SJSA1 (cell line): ENCODE measurements at regions not wholly inside any gene's neighbourhood (a gene's known extent, or its start where the extent isn't known, plus 50 kb on each side); places are given as distances from the start of the nearest gene placed in this dataset.

Source experiments
- DNase-seq, 2 experiments: peaks; one replicate each; pipeline ENCODE4 v3.0.0-alpha.2; 2015 to 2020; ENCODE audit warnings: low spot score in 2 of 2, low read depth in 1 of 2
- H3K27ac ChIP-seq: fragments of 250-450 bp; sonication (Bioruptor Pico); 2 replicates; pipeline ENCODE4 v1.5.1; 2020; ENCODE audit warnings: mild to moderate bottlenecking, moderate library complexity
- H3K27me3 ChIP-seq: fragments of 250-450 bp; sonication (Bioruptor Pico); replicated peaks from 2 replicates; pipeline ENCODE4 v1.5.1; 2020; ENCODE audit warnings: mild to moderate bottlenecking, moderate library complexity
- H3K36me3 ChIP-seq: fragments of 250-450 bp; sonication (Bioruptor Pico); 2 replicates; pipeline ENCODE4 v1.5.1; 2020; ENCODE audit warnings: mild to moderate bottlenecking
- H3K4me1 ChIP-seq: fragments of 250-450 bp; sonication (Bioruptor Pico); replicated peaks from 2 replicates; pipeline ENCODE4 v1.6.1; 2021; ENCODE audit warnings: mild to moderate bottlenecking
- H3K4me3 ChIP-seq: fragments of 250-450 bp; sonication (Bioruptor Pico); 2 replicates; pipeline ENCODE4 v1.5.1; 2020; ENCODE audit warnings: mild to moderate bottlenecking
- H3K9me3 ChIP-seq: fragments of 250-450 bp; sonication (Bioruptor Pico); replicated peaks from 2 replicates; pipeline ENCODE4 v1.5.1; 2020; ENCODE audit warnings: mild to moderate bottlenecking

DNA sequence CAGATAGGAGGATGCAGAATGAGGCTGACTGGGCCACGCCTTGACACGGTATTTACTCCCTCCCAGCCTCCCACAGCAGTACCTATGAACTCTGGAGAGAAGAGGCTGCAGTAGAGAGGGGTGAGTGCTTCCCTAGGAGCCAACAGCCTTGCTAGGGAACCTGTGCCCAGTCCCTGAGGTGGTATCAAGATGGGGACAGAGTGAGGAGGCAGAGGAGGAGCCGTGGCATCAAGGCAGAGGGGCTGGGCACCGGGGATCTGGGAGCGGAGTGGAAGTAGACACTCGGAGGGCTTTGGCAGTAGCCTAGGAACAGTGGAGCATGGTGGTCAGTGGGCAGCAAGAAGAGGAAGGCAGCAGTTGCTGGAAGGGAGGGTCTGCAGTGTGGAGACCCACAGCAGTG is 68.7 kb upstream of the CHST15 start:
- peaks cover 5% of the 10 kb centered on the region; the same call in 1 of the 2 replicates for H3K27me3 ChIP-seq
- no peak overlapping the region for H3K27ac ChIP-seq
- no peak overlapping the region for H3K4me3 ChIP-seq
- DNase-seq, result no peak
- no peaks in the 10 kb centered on the region for H3K9me3 ChIP-seq
- peaks cover 7% of the 10 kb centered on the region for H3K4me1 ChIP-seq
- H3K36me3 ChIP-seq, result no peaks in the 10 kb centered on the region

DNA sequence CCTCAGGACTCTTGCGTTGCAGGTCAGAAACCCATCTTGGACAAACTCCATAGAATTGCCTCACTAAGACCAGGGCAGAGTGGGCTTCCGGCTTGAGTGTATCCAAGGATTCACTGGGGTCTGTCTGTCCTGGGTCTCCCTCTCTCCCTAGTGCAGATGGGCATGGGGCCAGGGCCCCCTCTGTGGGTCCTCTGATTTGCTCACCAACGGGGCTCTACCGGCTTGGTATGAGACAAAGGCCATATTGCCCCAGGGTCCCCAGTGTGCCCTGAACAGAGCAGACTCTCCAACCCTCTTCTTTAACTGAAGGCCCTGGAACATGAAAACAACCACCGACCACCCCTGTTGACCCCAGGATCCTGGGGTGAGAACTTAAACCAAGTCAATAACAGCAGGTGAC is 68.2 kb upstream of the CHST15 start:
- no peaks in the 10 kb centered on the region for H3K9me3 ChIP-seq
- peaks cover 5% of the 10 kb centered on the region; the same call in 1 of the 2 replicates for H3K27me3 ChIP-seq

DNA sequence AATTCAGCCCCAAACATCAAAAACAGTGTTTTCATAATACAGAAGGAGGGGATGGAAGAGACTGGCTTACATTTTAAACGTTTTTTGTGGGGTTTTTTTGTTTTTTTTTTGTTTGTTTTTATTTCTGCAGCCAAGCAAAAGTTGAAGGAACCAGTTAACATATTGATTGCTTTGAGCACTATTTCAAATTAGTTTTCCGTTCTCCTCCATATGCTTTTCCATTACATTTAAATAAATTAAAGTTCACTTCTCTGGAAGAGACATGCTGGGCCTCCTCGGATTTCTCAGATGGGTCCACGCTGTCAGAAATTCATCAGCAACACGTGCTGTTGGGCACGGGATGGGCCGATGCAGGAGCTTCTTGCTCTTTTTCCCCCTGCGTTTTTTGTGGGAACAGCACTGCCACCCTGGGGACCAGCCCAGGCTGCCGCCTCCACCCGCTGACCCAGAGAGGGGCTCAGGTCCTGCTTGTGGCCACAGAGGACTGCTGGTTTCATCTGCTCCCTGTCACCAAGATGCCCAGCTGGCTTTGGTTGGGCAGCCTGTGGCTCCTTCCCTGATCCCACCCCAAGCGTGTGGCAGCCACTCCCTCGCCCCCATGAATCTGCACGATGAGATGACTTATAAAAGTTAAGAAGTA is 67.7 kb upstream of the CHST15 start:
- no peaks in the 10 kb centered on the region for H3K9me3 ChIP-seq
- peaks cover 17% of the 10 kb centered on the region for H3K4me1 ChIP-seq

More for the DNA sequence above, 68.2 kb upstream of the CHST15 start:
- no peak for DNase-seq
- H3K27ac ChIP-seq, result no peak overlapping the region
- H3K4me3 ChIP-seq, result no peak overlapping the region
- H3K36me3 ChIP-seq, result no peaks in the 10 kb centered on the region
- peaks cover 12% of the 10 kb centered on the region for H3K4me1 ChIP-seq

DNA sequence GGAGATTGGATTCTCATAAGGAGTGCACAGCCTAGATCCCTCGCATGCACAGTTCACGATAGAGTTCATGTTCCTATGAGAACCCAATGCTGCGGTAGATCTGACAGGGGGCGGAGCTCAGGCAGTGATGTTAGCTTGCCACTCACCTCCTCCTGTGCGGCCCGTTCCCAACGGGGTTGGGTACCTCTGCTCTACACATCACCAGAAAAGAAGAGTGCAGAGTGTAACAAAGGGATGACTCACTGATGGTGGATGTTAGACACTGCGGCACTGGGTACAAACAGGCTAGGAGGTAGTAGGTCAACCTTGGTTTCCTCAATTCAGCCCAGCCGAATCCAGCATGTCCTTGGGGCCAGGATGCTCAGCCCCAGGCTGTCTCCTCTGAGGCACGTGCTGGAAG is 66.8 kb upstream of the CHST15 start:
- Histone ChIP-seq H3K36me3 (no peaks in the 10 kb centered on the region), H3K4me3 (no peak overlapping the region), H3K27me3 (peaks cover 5% of the 10 kb centered on the region; the same call in 1 of the 2 replicates), H3K4me1 (peaks cover 25% of the 10 kb centered on the region), H3K9me3 (no peaks in the 10 kb centered on the region), H3K27ac (no peak overlapping the region)
- no peak for DNase-seq

More for the DNA sequence above, 67.7 kb upstream of the CHST15 start:
- Histone ChIP-seq H3K4me3 (no peak overlapping the region), H3K27me3 (peaks cover 5% of the 10 kb centered on the region; the same call in 1 of the 2 replicates), H3K36me3 (no peaks in the 10 kb centered on the region), H3K27ac (no peak overlapping the region)
- DNase-seq, result no peak

DNA sequence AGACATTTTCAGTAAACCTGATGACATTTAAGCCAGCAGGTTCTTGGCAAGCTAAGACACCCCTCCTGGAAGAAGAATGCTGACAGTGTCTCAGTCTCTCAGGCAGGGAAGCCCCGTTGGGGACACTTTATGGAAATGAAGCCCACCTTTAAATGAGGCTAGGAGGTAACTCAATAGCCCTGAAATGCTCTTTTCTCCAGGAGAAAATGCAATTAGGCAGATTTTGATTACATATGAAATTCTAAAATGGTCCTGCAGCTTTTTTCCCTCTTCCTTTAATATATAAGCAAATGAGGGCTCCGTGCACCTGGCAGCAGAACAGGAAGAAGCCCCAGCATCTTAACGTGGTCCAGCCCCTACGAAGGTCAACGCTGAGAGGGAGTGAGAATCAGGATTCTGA is 65.8 kb upstream of the CHST15 start:
- no peak overlapping the region for H3K27ac ChIP-seq
- H3K4me3 ChIP-seq, result no peak overlapping the region
- DNase-seq, result no peak
- no peaks in the 10 kb centered on the region for H3K36me3 ChIP-seq
- no peaks in the 10 kb centered on the region for H3K9me3 ChIP-seq
- peaks cover 5% of the 10 kb centered on the region; the same call in 1 of the 2 replicates for H3K27me3 ChIP-seq
- peaks cover 26% of the 10 kb centered on the region for H3K4me1 ChIP-seq

- H3K4me3 ChIP-seq, result no peak overlapping the region
- no peaks in the 10 kb centered on the region for H3K36me3 ChIP-seq
- H3K9me3 ChIP-seq, result no peaks in the 10 kb centered on the region
- no peak overlapping the region for H3K27ac ChIP-seq
- peaks cover 2% of the 10 kb centered on the region; the same call in 1 of the 2 replicates for H3K27me3 ChIP-seq
- no peak for DNase-seq
- peaks cover 31% of the 10 kb centered on the region for H3K4me1 ChIP-seq
Measured at GRCh38 chr10:124158592-124158991, 65.2 kb upstream of the CHST15 start.

DNA sequence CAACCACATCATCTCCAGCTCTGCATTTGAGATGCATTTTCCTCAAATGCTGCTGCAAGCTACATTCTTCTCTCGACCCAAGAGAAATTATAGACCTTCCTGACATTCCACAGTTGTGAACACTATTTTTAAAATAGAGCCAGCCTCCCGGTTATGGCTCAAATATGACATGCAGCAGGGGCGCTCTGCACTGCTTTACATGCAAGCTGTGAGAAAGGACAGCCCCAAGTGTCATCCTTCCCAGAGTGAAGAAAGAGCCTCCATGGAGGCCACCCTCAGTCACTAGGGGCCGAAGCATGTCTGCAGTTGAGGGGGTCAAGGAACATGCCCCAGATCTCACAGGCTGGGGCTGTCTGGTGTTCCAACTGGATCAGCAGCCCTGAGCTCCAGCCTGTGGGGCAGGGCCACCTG is 63.9 kb upstream of the CHST15 start:
- Histone ChIP-seq H3K4me1 (peaks cover 44% of the 10 kb centered on the region), H3K4me3 (no peak overlapping the region), H3K36me3 (no peaks in the 10 kb centered on the region), H3K27me3 (no peaks in the 10 kb centered on the region), H3K9me3 (no peaks in the 10 kb centered on the region), H3K27ac (no peak overlapping the region)
- no peak for DNase-seq

DNA sequence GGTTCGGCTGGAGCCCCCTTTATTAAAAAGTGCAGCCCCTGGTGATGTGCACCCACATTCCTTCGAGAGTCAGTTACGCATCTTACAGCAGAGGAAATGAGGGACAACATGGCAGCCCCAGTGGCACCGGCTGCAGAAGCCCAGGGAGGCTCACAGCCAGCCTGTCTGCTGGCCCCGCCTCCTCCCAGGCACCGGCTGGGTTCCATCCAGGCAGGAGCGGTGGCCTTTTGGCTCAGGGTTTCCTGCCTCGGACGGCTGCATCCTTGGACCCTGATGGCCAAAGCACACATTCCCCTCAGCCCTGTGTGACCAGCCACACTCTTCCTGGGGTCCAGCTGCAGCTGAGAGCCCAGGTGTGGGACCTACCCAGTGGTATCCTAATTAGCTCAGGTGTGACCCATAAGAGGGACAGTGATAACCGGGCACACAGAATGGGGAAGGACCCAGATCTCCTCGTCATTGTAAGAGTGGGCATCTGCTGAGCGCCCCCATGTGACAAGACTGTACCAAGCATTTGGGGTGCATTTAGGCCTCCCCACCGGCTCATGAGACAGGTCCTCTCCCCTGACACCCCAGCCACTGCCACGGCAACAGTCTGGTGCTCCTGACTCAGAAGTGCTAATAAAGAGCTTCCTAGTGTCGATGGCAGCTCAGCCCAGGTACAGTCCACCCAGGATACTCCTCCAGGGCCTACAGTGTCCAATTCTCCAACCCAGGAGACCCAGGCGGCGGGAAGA is 63.3 kb upstream of the CHST15 start:
- no peak overlapping the region for H3K4me3 ChIP-seq
- no peaks in the 10 kb centered on the region for H3K27me3 ChIP-seq
- peak overlapping the region; percentile 79 for H3K27ac ChIP-seq
- peaks cover 50% of the 10 kb centered on the region for H3K4me1 ChIP-seq
- no peaks in the 10 kb centered on the region for H3K9me3 ChIP-seq
- no peaks in the 10 kb centered on the region for H3K36me3 ChIP-seq
- DNase-seq, result no peak

DNA sequence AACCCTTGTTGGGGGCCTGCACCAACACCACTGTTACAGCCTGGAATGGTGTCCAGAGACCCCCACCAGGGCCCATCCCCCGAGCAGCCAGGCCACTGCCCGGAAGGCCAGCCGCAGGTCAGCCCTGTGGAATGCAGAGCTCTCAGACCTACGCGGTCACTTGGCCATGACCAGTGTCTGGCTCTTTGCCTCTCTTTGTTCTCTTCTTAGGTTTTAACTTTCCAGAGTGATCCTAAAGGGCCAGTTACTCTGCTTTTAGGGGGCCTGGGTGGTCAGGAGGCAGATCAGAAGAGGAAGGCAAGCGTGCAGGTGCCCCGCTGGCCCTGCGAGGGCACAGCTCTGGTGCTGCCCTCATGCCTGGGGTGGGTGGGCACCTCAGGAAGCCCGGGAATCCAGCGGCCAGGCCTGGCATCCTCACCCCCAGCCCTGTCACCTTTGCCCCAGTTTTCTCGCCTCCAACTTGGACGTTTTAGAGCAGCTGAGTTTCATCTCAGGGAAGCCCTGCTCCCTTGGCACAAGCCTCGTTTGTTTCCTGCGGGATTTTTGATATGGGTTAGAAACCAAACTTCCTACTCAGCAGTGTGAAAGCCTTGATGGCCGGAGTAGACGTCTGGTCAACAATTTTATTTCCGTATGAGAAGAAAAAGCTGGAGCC is 62.5 kb upstream of the CHST15 start:
- Histone ChIP-seq H3K27ac (peak overlapping the region; percentile 79), H3K4me1 (peaks cover 52% of the 10 kb centered on the region), H3K36me3 (no peaks in the 10 kb centered on the region), H3K9me3 (no peaks in the 10 kb centered on the region), H3K27me3 (no peaks in the 10 kb centered on the region), H3K4me3 (no peak overlapping the region)
- peak; percentile 63 to 66 for DNase-seq

GRCh38 chr10:124153023-124153826 is 59.8 kb upstream of the CHST15 start:
- H3K4me3 ChIP-seq, result no peak overlapping the region
- peak overlapping the region; percentile 66 for H3K27ac ChIP-seq
- no peaks in the 10 kb centered on the region for H3K9me3 ChIP-seq
- H3K27me3 ChIP-seq, result no peaks in the 10 kb centered on the region
- peak; percentile 90 to 91 for DNase-seq
- H3K36me3 ChIP-seq, result no peaks in the 10 kb centered on the region
- H3K4me1 ChIP-seq, result peaks cover 52% of the 10 kb centered on the region

DNA sequence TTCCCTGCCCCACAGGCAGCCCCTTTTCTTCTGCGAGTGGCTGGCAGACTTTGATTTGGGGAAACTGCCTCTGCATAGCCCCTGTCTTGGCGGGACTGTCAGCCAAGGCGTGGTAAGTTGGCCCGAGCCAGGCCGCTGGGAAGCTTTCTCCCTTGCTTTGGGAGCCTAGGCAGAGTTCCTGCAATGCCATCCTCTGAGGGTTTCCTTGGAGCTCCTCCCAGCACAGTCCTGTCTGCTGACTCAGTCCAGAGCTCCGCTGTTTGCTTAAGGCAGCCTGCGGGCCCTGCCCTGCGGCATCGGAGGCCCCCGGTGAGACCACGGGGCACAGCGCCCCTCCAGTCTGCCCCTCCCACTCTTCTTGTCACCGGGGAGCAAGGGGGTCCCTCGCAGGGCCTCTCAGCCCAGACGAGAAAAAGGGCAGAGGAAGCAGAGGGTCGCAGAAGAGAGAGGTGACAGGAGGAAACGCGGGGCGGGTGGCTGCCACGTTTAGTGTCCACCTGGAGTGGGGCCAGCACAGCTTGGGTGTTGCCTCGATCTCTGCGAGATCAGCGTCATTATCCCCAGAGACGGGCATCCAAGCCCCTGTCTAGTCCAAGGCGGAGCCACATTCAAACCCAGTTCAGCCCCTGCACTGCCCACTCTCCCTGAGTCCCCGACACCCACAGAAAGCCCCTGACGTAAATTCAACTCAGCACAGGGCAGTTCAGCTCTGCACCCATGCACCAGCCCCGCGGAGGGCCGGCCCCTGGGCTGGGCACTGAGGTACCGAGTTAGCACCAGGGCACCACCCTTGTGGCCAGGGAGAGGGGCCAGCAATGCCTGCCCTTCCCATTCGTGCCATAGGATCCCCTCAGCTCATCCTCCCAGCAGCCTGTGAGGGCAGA is 59.0 kb upstream of the CHST15 start:
- Histone ChIP-seq H3K27ac (peak overlapping the region; percentile 66), H3K9me3 (no peaks in the 10 kb centered on the region), H3K4me1 (peaks cover 48% of the 10 kb centered on the region), H3K36me3 (no peaks in the 10 kb centered on the region), H3K27me3 (no peaks in the 10 kb centered on the region), H3K4me3 (peak overlapping the region; percentile 15)
- peak; percentile 82 to 83 for DNase-seq

GRCh38 chr10:124151466-124152095 is 58.2 kb upstream of the CHST15 start:
- DNase-seq, result no peak
- no peaks in the 10 kb centered on the region for H3K9me3 ChIP-seq
- no peaks in the 10 kb centered on the region for H3K36me3 ChIP-seq
- H3K27me3 ChIP-seq, result no peaks in the 10 kb centered on the region
- H3K27ac ChIP-seq, result peak overlapping the region; percentile 66
- H3K4me1 ChIP-seq, result peaks cover 40% of the 10 kb centered on the region
- H3K4me3 ChIP-seq, result no peak overlapping the region
